Type B pancreatic cell (in vitro differentiated cells): ENCODE measurements at regions not wholly inside any gene's neighbourhood (a gene's known extent, or its start where the extent isn't known, plus 50 kb on each side); places are given as distances from the start of the nearest gene placed in this dataset.
"Not testable (repeated sequence)": the region's sequence is repeated elsewhere in the genome, so short reads cannot be mapped to it uniquely, and the experiment has no call there.

Experiments used
- DNase-seq: peaks from one replicate; pipeline ENCODE4 v3.0.0; 2021; ENCODE audit warnings: mixed read lengths; ENCODE audit not compliant: unreplicated experiment; ENCODE audit errors: extremely low spot score
- H3K27ac Mint-ChIP-seq: 2 replicates; pipeline ENCODE4 v1.8.0; 2021; ENCODE audit warnings: mild to moderate bottlenecking, mixed read lengths
- H3K27me3 Mint-ChIP-seq: 2 replicates; pipeline ENCODE4 v1.8.0; 2021; ENCODE audit warnings: mixed read lengths
- H3K36me3 Mint-ChIP-seq: 2 replicates; pipeline ENCODE4 v1.8.0; 2021; ENCODE audit warnings: mixed read lengths
- H3K4me1 Mint-ChIP-seq: one replicate; pipeline ENCODE4 v1.8.0; 2021; ENCODE audit warnings: mixed read lengths; ENCODE audit not compliant: unreplicated experiment
- H3K4me3 Mint-ChIP-seq: 2 replicates; pipeline ENCODE4 v1.8.0; 2021; ENCODE audit warnings: mild to moderate bottlenecking, mixed read lengths
- H3K9me3 Mint-ChIP-seq: 2 replicates; pipeline ENCODE4 v1.8.0; 2021; ENCODE audit warnings: mixed read lengths
- TF ChIP-seq, protein P1 (sequence below): fragments of 200-600 bp; sonication (generic); conservative IDR thresholded peaks from 2 replicates; pipeline ENCODE4 v1.5.0; 2021; ENCODE audit warnings: antibody characterized with exemption, mild to moderate bottlenecking

- no peak overlapping the region for H3K4me3 Mint-ChIP-seq
- H3K36me3 Mint-ChIP-seq, result no peaks in the 10 kb centered on the region
- DNase-seq, result no peak
- no peak overlapping the region for H3K27ac Mint-ChIP-seq
- peaks cover 5% of the 10 kb centered on the region for H3K4me1 Mint-ChIP-seq
- no peaks in the 10 kb centered on the region for H3K27me3 Mint-ChIP-seq
- peaks cover 4% of the 10 kb centered on the region for H3K9me3 Mint-ChIP-seq
- TF ChIP-seq, protein P1, sequence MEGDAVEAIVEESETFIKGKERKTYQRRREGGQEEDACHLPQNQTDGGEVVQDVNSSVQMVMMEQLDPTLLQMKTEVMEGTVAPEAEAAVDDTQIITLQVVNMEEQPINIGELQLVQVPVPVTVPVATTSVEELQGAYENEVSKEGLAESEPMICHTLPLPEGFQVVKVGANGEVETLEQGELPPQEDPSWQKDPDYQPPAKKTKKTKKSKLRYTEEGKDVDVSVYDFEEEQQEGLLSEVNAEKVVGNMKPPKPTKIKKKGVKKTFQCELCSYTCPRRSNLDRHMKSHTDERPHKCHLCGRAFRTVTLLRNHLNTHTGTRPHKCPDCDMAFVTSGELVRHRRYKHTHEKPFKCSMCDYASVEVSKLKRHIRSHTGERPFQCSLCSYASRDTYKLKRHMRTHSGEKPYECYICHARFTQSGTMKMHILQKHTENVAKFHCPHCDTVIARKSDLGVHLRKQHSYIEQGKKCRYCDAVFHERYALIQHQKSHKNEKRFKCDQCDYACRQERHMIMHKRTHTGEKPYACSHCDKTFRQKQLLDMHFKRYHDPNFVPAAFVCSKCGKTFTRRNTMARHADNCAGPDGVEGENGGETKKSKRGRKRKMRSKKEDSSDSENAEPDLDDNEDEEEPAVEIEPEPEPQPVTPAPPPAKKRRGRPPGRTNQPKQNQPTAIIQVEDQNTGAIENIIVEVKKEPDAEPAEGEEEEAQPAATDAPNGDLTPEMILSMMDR, result no peak
These were observed 89.1 kb upstream of the LUZP2 start for GRCh38 chr11:24407733-24408132.

- no peaks in the 10 kb centered on the region for H3K27me3 Mint-ChIP-seq
These were observed 88.7 kb upstream of the LUZP2 start for GRCh38 chr11:24408202-24408601.

GRCh38 chr11:24411791-24412190 is 85.1 kb upstream of the LUZP2 start:
- no peaks in the 10 kb centered on the region for H3K36me3 Mint-ChIP-seq
- no peaks in the 10 kb centered on the region for H3K27me3 Mint-ChIP-seq
- H3K27ac Mint-ChIP-seq, result no peak overlapping the region
- TF ChIP-seq, protein P1, result no peak
- H3K4me1 Mint-ChIP-seq, result peaks cover 5% of the 10 kb centered on the region
- H3K9me3 Mint-ChIP-seq, result peaks cover 3% of the 10 kb centered on the region
- no peak overlapping the region for H3K4me3 Mint-ChIP-seq
- DNase-seq, result no peak

More at GRCh38 chr11:24408202-24408601, 88.7 kb upstream of the LUZP2 start:
- H3K36me3 Mint-ChIP-seq, result no peaks in the 10 kb centered on the region
- peaks cover 5% of the 10 kb centered on the region for H3K4me1 Mint-ChIP-seq
- no peak for DNase-seq
- H3K4me3 Mint-ChIP-seq, result no peak overlapping the region
- no peak overlapping the region for H3K27ac Mint-ChIP-seq
- TF ChIP-seq, protein P1, result no peak
- H3K9me3 Mint-ChIP-seq, result peaks cover 4% of the 10 kb centered on the region

DNA sequence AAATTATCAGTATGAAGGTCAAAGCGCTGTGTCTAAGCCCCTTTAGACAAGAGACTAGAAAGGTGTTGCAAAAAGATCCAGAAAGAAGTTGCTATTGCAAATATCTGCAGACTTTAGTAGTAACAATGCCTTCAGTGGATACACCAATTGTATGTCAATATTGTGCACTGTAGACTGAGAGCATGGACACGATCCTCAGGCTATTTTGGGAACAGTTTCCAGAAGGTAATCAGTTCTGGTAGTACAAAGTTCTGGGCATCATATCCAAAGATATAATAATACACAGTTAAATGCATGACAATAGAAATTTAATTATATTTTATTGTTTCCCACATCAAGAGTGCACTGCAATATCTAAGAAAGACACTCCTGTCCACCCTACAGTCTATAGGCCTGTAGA is 84.1 kb upstream of the LUZP2 start:
- peaks cover 5% of the 10 kb centered on the region for H3K4me1 Mint-ChIP-seq
- H3K36me3 Mint-ChIP-seq, result no peaks in the 10 kb centered on the region
- H3K9me3 Mint-ChIP-seq, result peaks cover 6% of the 10 kb centered on the region
- no peak overlapping the region for H3K27ac Mint-ChIP-seq
- H3K4me3 Mint-ChIP-seq, result no peak overlapping the region
- DNase-seq, result no peak
- H3K27me3 Mint-ChIP-seq, result no peaks in the 10 kb centered on the region
- TF ChIP-seq, protein P1, result no peak

DNA sequence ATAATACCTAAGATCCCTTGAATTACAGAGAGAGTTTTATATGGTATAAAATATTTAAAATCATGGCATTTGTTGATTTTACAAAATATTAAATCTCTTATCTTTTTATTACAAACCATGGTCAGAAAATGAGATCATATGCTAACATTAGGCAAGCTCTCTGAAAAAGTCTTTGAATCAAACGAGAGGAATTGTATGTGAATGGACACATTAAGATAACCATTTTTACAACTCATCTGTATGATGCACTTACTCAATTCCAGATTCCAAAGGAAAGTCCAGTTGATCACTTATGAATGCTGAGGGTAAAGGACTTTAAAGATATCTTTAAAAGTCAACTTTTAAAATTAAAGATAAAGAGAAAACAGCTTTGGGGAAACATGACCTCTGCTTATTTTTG is 83.5 kb upstream of the LUZP2 start:
- TF ChIP-seq, protein P1, result no peak
- Mint-ChIP-seq H3K27me3 (no peaks in the 10 kb centered on the region), H3K4me3 (no peak overlapping the region), H3K9me3 (peaks cover 6% of the 10 kb centered on the region), H3K27ac (no peak overlapping the region), H3K4me1 (peaks cover 5% of the 10 kb centered on the region), H3K36me3 (no peaks in the 10 kb centered on the region)
- DNase-seq, result no peak

DNA sequence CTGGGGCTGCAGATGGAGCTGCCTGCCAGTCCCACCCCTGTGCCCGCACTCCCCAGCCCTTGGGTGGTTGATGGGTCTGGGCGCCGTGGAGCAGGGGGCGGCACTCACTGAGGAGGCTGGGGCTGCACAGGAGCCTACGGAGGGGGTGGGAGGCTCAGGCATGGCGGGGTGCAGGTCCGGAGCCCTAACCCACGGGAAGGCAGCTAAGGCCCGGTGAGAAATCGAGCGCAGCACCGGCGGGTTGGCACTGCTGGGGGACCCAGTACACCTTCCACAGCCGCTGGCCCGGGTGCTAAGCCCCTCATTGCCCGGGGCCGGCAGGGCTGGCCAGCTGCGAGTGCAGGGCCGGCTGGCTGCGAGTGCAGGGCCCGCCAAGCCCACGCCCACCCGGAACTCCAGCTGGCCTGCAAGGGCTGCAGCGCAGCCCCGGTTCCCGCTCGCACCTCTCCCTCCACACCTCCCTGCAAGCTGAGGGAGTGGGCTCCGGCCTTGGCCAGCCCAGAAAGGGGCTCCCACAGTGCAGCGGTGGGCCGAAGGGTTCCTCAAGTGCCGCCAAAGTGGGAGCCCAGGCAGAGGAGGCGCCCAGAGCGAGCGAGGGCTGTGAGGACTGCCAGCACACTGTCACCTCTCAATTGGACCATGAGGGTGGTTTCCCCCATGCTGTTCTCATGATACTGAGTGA is 80.8 kb upstream of the LUZP2 start:
- H3K9me3 Mint-ChIP-seq, H3K4me1 Mint-ChIP-seq, H3K27ac Mint-ChIP-seq, H3K36me3 Mint-ChIP-seq, H3K4me3 Mint-ChIP-seq, DNase-seq, H3K27me3 Mint-ChIP-seq: not testable (repeated sequence)
